OCI-LY3 (cell line): ENCODE measurements at regions not wholly inside any gene's neighbourhood (a gene's known extent, or its start where the extent isn't known, plus 50 kb on each side); places are given as distances from the start of the nearest gene placed in this dataset.

ENCODE experiments used
- H2AFZ ChIP-seq: fragments of 200-600, 300-600 bp; shearing (Covaris generic); 2 replicates; pipeline ENCODE4 v1.6.0; 2014; ENCODE audit warnings: antibody characterized with exemption, low read depth, low read length
- H3K27ac ChIP-seq: fragments of 200-600, 300-600 bp; sonication (generic); 2 replicates; pipeline ENCODE4 v1.5.1; 2014; ENCODE audit warnings: mild to moderate bottlenecking, low read length, moderate library complexity, mixed read lengths
- H3K27me3 ChIP-seq: fragments of 200-600, 300-600 bp; sonication (generic); 2 replicates; pipeline ENCODE4 v1.6.1; 2014; ENCODE audit warnings: low read depth, low read length, mixed read lengths
- H3K36me3 ChIP-seq: fragments of 200-600, 300-600 bp; sonication (generic); replicated peaks from 2 replicates; pipeline ENCODE3; 2014; ENCODE audit warnings: low read depth, low read length, mixed read lengths
- H3K4me1 ChIP-seq: fragments of 300-600, 200-600 bp; sonication (generic); 2 replicates; pipeline ENCODE4 v1.6.1; 2014; ENCODE audit warnings: low read length, mixed read lengths
- H3K4me2 ChIP-seq: fragments of 200-600, 300-600 bp; sonication (generic); 2 replicates; pipeline ENCODE4 v1.6.1; 2014; ENCODE audit warnings: low read length, mixed read lengths
- H3K4me3 ChIP-seq: fragments of 300-600, 200-600 bp; sonication (generic); 2 replicates; pipeline ENCODE4 v1.5.1; 2014; ENCODE audit warnings: antibody characterized with exemption, mild to moderate bottlenecking, low read length, moderate library complexity
- H3K79me2 ChIP-seq: fragments of 300-600, 200-600 bp; shearing (Covaris generic); 2 replicates; pipeline ENCODE4 v1.6.1; 2014; ENCODE audit warnings: mild to moderate bottlenecking, low read length, mixed read lengths
- H3K9ac ChIP-seq: fragments of 300-600, 200-600 bp; shearing (Covaris generic); 2 replicates; pipeline ENCODE4 v1.6.0; 2014; ENCODE audit warnings: mild to moderate bottlenecking, low read length, moderate library complexity
- H3K9me3 ChIP-seq: fragments of 200-600, 300-600 bp; shearing (Covaris generic); 2 replicates; pipeline ENCODE4 v1.6.1; 2014; ENCODE audit warnings: low read length, mixed read lengths; ENCODE audit not compliant: insufficient read depth
- H4K20me1 ChIP-seq: fragments of 200-600, 300-600 bp; sonication (generic); 2 replicates; pipeline ENCODE4 v1.6.1; 2016; ENCODE audit warnings: low read length, mixed read lengths; ENCODE audit not compliant: insufficient read depth
- EZH2phosphoT487 ChIP-seq: fragments of 200-600 bp; shearing (Covaris generic); IDR thresholded peaks from 2 replicates; pipeline ENCODE4 v1.6.1; 2018; ENCODE audit warnings: antibody characterized with exemption, mixed run types, low read depth
- TF ChIP-seq, protein P1 (sequence below): fragments of 200-600, 300-600 bp; sonication (generic); IDR thresholded peaks from 2 replicates; pipeline ENCODE4 v1.5.1; 2014; ENCODE audit warnings: antibody characterized with exemption, low read length, low read depth

DNA sequence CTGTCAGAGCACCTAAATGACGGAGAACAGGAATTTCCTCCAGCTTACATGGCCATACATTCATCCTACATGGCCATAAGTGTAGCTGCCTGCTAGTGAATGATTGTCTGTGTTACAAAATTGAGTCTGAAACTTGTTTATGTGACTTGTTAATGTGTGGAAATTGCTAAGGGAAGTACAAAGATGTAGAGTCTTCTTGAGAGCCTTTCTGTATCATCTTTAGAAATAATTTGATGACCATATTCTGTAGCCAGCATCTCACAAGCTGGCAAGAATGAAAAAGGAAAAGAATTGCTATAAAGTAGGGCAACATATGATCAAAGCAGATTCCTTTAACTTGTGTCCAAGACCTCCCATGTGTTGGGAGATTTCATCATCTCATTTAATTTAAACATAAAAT is 339.2 kb upstream of the LRRC7 start:
- no peaks in the 10 kb centered on the region for H4K20me1 ChIP-seq
- H3K36me3 ChIP-seq: no peaks in the 10 kb centered on the region
- H3K9ac ChIP-seq: no peak overlapping the region
- no peak overlapping the region for H3K4me2 ChIP-seq
- H3K79me2 ChIP-seq: no peaks in the 10 kb centered on the region
- no peaks in the 10 kb centered on the region for H3K9me3 ChIP-seq
- H3K27me3 ChIP-seq: no peaks in the 10 kb centered on the region
- no peak overlapping the region for H2AFZ ChIP-seq
- TF ChIP-seq, protein P1, sequence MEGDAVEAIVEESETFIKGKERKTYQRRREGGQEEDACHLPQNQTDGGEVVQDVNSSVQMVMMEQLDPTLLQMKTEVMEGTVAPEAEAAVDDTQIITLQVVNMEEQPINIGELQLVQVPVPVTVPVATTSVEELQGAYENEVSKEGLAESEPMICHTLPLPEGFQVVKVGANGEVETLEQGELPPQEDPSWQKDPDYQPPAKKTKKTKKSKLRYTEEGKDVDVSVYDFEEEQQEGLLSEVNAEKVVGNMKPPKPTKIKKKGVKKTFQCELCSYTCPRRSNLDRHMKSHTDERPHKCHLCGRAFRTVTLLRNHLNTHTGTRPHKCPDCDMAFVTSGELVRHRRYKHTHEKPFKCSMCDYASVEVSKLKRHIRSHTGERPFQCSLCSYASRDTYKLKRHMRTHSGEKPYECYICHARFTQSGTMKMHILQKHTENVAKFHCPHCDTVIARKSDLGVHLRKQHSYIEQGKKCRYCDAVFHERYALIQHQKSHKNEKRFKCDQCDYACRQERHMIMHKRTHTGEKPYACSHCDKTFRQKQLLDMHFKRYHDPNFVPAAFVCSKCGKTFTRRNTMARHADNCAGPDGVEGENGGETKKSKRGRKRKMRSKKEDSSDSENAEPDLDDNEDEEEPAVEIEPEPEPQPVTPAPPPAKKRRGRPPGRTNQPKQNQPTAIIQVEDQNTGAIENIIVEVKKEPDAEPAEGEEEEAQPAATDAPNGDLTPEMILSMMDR: no peak
- TF ChIP-seq EZH2phosphoT487: no peak
- H3K4me3 ChIP-seq: no peak overlapping the region
- no peaks in the 10 kb centered on the region for H3K4me1 ChIP-seq
- no peak overlapping the region for H3K27ac ChIP-seq

DNA sequence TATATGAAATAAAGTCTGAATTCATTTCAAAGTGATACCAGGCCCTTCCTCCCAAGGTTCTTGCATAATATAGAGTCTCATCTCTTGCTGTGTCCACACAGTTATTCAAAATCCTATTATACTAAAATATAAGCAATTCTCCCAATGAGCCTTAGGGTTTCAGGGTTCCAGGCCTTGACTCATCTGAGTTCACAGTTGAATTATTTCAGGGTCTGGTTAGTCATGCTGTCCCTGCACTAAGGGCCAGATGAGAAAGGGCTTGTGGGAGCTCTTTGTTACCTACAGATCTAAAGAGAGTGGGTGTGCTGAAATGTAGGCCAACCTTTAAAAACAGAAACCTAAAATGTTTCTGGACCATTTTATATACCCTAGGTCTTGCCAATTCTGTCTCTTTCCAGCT is 337.5 kb upstream of the LRRC7 start:
- no peaks in the 10 kb centered on the region for H3K9me3 ChIP-seq
- no peak overlapping the region for H3K9ac ChIP-seq
- H3K79me2 ChIP-seq: no peaks in the 10 kb centered on the region
- no peak overlapping the region for H3K4me3 ChIP-seq
- H3K4me2 ChIP-seq: no peak overlapping the region
- no peak for TF ChIP-seq EZH2phosphoT487
- TF ChIP-seq, protein P1: no peak
- H4K20me1 ChIP-seq: no peaks in the 10 kb centered on the region
- H3K27me3 ChIP-seq: no peaks in the 10 kb centered on the region
- no peaks in the 10 kb centered on the region for H3K36me3 ChIP-seq
- no peak overlapping the region for H3K27ac ChIP-seq
- H3K4me1 ChIP-seq: no peaks in the 10 kb centered on the region
- H2AFZ ChIP-seq: no peak overlapping the region

DNA sequence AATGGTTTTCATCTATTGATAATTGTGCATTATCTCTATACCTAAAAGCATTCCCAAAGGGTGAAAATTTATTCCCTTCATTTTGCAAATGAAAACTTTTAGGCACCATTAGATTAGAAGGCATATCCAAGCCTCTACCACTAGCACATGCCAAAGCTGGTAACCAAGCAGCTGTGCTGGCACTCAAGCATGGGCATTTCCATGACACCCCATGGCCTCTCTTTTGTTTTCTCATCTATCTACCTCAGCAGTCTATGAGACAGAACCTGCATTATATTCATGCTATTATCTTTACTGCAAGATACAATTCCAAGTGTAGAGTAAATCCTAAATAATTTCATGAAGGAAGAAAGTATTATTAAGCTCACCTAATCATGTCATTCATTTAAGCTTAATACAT is 334.3 kb upstream of the LRRC7 start:
- no peaks in the 10 kb centered on the region for H3K36me3 ChIP-seq
- no peak overlapping the region for H3K4me2 ChIP-seq
- H3K27me3 ChIP-seq: no peaks in the 10 kb centered on the region
- no peak overlapping the region for H2AFZ ChIP-seq
- no peak overlapping the region for H3K4me3 ChIP-seq
- H4K20me1 ChIP-seq: no peaks in the 10 kb centered on the region
- no peaks in the 10 kb centered on the region for H3K9me3 ChIP-seq
- H3K4me1 ChIP-seq: no peaks in the 10 kb centered on the region
- H3K27ac ChIP-seq: no peak overlapping the region
- no peak overlapping the region for H3K9ac ChIP-seq
- H3K79me2 ChIP-seq: no peaks in the 10 kb centered on the region
- TF ChIP-seq EZH2phosphoT487: no peak
- TF ChIP-seq, protein P1: no peak

DNA sequence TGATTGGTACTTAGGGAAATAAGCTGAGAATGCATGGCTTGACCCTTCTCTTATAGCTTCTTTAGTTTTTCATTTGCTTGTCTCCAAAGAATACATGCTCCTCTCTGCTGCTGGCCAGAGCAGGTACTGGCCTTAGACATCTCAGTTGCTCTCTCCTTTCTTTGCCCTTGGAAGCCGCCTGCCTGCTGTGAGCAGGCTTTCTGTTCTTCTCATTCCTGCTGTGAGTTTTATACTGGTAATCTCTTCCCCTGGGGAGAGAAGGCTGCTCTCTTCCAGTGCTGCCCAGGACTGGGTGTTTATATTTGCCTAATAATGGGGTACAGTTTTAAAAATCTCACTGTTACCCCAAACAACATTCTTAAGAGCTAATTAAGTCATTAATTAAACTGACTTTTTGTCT is 323.5 kb upstream of the LRRC7 start:
- no peaks in the 10 kb centered on the region for H3K36me3 ChIP-seq
- no peaks in the 10 kb centered on the region for H3K27me3 ChIP-seq
- H2AFZ ChIP-seq: no peak overlapping the region
- no peak overlapping the region for H3K4me2 ChIP-seq
- no peaks in the 10 kb centered on the region for H3K4me1 ChIP-seq
- no peak overlapping the region for H3K9ac ChIP-seq
- TF ChIP-seq, protein P1: no peak
- no peaks in the 10 kb centered on the region for H3K9me3 ChIP-seq
- no peak overlapping the region for H3K4me3 ChIP-seq
- H3K27ac ChIP-seq: no peak overlapping the region
- no peaks in the 10 kb centered on the region for H3K79me2 ChIP-seq
- no peaks in the 10 kb centered on the region for H4K20me1 ChIP-seq
